ENCODE measurements at regions not wholly inside any gene's neighbourhood (a gene's known extent, or its start where the extent isn't known, plus 50 kb on each side); places are given as distances from the start of the nearest gene placed in this dataset.
"Not testable (repeated sequence)": the region's sequence is repeated elsewhere in the genome, so short reads cannot be mapped to it uniquely, and the experiment has no call there.

DNA sequence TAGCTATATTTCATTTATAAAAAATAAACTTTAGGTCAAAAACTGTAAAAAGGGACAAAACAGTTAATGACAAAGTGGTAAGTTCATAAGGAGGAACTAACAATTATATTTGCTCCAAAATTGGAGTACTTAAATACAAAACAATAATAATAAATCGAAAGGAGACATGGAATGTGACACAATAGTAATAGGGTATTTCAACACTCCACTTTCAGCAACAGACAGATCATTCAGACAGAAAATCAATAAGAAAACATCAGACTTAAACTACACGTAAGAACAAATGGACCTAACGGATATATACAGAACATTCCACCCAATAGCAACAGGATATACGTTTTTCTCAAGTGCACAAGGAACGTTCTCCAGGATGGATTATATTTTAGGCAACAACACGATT is 58.1 kb upstream of the RGPD2 start:
- TF ChIP-seq, protein P1, sequence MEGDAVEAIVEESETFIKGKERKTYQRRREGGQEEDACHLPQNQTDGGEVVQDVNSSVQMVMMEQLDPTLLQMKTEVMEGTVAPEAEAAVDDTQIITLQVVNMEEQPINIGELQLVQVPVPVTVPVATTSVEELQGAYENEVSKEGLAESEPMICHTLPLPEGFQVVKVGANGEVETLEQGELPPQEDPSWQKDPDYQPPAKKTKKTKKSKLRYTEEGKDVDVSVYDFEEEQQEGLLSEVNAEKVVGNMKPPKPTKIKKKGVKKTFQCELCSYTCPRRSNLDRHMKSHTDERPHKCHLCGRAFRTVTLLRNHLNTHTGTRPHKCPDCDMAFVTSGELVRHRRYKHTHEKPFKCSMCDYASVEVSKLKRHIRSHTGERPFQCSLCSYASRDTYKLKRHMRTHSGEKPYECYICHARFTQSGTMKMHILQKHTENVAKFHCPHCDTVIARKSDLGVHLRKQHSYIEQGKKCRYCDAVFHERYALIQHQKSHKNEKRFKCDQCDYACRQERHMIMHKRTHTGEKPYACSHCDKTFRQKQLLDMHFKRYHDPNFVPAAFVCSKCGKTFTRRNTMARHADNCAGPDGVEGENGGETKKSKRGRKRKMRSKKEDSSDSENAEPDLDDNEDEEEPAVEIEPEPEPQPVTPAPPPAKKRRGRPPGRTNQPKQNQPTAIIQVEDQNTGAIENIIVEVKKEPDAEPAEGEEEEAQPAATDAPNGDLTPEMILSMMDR (IDR thresholded peaks at IDR 0.05; ENCODE audit: low read depth, low read length, poor library complexity, severe bottlenecking): not testable (repeated sequence)
- TF ChIP-seq EZH2phosphoT487 (IDR thresholded peaks at IDR 0.05; ENCODE audit: borderline replicate concordance, low read length): not testable (repeated sequence)
